ENCODE measurements at regions not wholly inside any gene's neighbourhood (a gene's known extent, or its start where the extent isn't known, plus 50 kb on each side); places are given as distances from the start of the nearest gene placed in this dataset.

DNA sequence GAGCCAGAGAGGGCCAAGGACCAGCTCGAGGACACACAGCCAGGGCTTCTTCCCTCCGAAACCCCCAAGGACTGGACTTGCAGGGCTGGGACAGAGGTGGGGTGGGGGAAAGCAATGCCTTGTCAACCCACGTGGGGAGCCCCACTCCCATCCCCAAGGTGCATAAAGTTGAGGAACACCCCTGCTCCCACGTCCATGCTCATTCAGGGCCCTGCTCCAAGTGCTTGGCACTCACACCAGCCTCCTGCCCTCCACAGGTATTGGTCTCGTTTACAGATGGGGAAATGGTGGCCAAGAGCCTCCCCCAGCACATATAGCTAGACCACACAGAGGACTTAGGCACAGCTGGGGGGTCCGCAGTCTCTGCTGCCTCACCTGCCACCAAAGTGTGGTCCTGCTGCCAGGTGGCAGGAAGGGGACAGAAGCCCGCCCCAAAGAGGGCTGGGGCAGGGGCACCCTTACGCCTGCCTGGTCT, 50.5 kb upstream of the CSPG4 start:
- TF ChIP-seq, protein P1, sequence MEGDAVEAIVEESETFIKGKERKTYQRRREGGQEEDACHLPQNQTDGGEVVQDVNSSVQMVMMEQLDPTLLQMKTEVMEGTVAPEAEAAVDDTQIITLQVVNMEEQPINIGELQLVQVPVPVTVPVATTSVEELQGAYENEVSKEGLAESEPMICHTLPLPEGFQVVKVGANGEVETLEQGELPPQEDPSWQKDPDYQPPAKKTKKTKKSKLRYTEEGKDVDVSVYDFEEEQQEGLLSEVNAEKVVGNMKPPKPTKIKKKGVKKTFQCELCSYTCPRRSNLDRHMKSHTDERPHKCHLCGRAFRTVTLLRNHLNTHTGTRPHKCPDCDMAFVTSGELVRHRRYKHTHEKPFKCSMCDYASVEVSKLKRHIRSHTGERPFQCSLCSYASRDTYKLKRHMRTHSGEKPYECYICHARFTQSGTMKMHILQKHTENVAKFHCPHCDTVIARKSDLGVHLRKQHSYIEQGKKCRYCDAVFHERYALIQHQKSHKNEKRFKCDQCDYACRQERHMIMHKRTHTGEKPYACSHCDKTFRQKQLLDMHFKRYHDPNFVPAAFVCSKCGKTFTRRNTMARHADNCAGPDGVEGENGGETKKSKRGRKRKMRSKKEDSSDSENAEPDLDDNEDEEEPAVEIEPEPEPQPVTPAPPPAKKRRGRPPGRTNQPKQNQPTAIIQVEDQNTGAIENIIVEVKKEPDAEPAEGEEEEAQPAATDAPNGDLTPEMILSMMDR (conservative IDR thresholded peaks at IDR 0.05; ENCODE audit: low read depth, low read length): no peak
- no peak for DNase-seq (ENCODE audit: low read depth)
- H3K4me3 ChIP-seq (ENCODE audit: low read depth, low read length): no peak overlapping the region

All from choroid plexus epithelial cell (primary cell).